K562 (cell line): ENCODE measurements at regions not wholly inside any gene's neighbourhood (a gene's known extent, or its start where the extent isn't known, plus 50 kb on each side); places are given as distances from the start of the nearest gene placed in this dataset.

ENCODE experiments used
- ATAC-seq: fragments of 200-7000 bp; cut with Tn5 transposase; 3 replicates; pipeline ENCODE4 v1.9.1; 2020; ENCODE audit warnings: moderate library complexity
- BruUV-seq: library from RNA; stranded (reverse); fragments of 400-500 nt; replicated peaks from 2 replicates; lab custom pipeline; 2021; lab: Mats Ljungman, UMichigan
- CTCF ChIA-PET: fragments of 300-600 bp; formaldehyde crosslinking; extraction: SDS; loops from one replicate; lab custom pipeline; 2021; ENCODE audit warnings: low intra/inter-chr PET ratio; lab: Yijun Ruan, JAX
- POLR2A ChIA-PET: fragments of 300-600, 350-650 bp; sonication (Branson Sonifier 250); formaldehyde crosslinking; extraction: SDS; loops from one replicate; lab custom pipeline; 2021; ENCODE audit warnings: antibody characterized with exemption, inconsistent platforms; lab: Yijun Ruan, JAX
- DNase-seq, 4 experiments: peaks; one replicate each; pipeline versions ENCODE4 v3.0.0 to v3.0.0-alpha.2; 2011 to 2018; ENCODE audit warnings: low spot score in 3 of 4, mixed read lengths in 3 of 4; ENCODE audit errors: extremely low read depth in 1 of 4
- FAIRE-seq: peaks from 2 replicates; lab custom pipeline; 2011; peaks lifted over from hg19 to GRCh38; lab: Jason Lieb, UNC
- H2AFZ ChIP-seq: 2 replicates; pipeline ENCODE4 v1.6.0; 2011; ENCODE audit warnings: low read depth, low read length, control low read depth, inconsistent platforms
- H3K27ac ChIP-seq: fragments of 200-600 bp; 3 replicates; pipeline ENCODE4 v1.8.0; 2011; ENCODE audit warnings: low read depth, mild to moderate bottlenecking, control low read depth, inconsistent platforms, low read length, moderate library complexity, mixed read lengths; ENCODE audit errors: extremely low read depth
- H3K27me3 ChIP-seq, 2 experiments: fragments of 300-600 bp in 1 of 2; 2 replicates in 1 of 2; 3 replicates in 1 of 2; pipeline versions ENCODE4 v1.6.0 to v1.8.0; 2011; ENCODE audit warnings: inconsistent platforms in 2 of 2, low read length in 2 of 2, mild to moderate bottlenecking in 1 of 2, mixed read lengths in 1 of 2, moderate library complexity in 1 of 2; ENCODE audit not compliant: control insufficient read depth in 2 of 2, insufficient read depth in 2 of 2
- H3K36me3 ChIP-seq: fragments of 300-600 bp; 3 replicates; pipeline ENCODE4 v1.8.0; 2011; ENCODE audit warnings: mild to moderate bottlenecking, low read length, inconsistent platforms; ENCODE audit not compliant: control insufficient read depth, insufficient read depth
- H3K4me1 ChIP-seq, 2 experiments: fragments of 200-600 bp in 1 of 2; replicated peaks in 1 of 2; 2 replicates in 1 of 2; 3 replicates in 1 of 2; pipeline versions ENCODE4 v1.5.1 to v1.8.0; 2011; ENCODE audit warnings: inconsistent platforms in 2 of 2, low read length in 2 of 2, mild to moderate bottlenecking in 1 of 2, mixed read lengths in 1 of 2, moderate library complexity in 1 of 2; ENCODE audit not compliant: control insufficient read depth in 2 of 2, insufficient read depth in 2 of 2
- H3K4me2 ChIP-seq: 2 replicates; pipeline ENCODE4 v1.6.1; 2011; ENCODE audit warnings: low read length, control low read depth, inconsistent platforms, mixed read lengths; ENCODE audit not compliant: insufficient read depth
- H3K4me3 ChIP-seq: fragments of 200-600 bp; sonication (generic), shearing (Covaris generic); 2 replicates; pipeline ENCODE4 v1.5.1; 2016; ENCODE audit warnings: control low read depth, inconsistent platforms
- H3K79me2 ChIP-seq: fragments of 200-600 bp; 3 replicates; pipeline ENCODE4 v1.8.0; 2011; ENCODE audit warnings: low read length, inconsistent platforms; ENCODE audit not compliant: control insufficient read depth, insufficient read depth
- H3K9ac ChIP-seq, 2 experiments: 2 replicates each; pipeline versions ENCODE4 v1.6.0 to v1.6.1; 2011; ENCODE audit warnings: low read depth in 2 of 2, low read length in 2 of 2, control low read depth in 1 of 2, inconsistent platforms in 1 of 2, mild to moderate bottlenecking in 1 of 2, mixed read lengths in 1 of 2; ENCODE audit not compliant: insufficient read depth in 1 of 2
- H3K9me1 ChIP-seq: one replicate; pipeline ENCODE4 v1.6.0; 2011; ENCODE audit warnings: inconsistent platforms, mild to moderate bottlenecking, low read length, moderate library complexity; ENCODE audit not compliant: control insufficient read depth, insufficient read depth
- H3K9me3 ChIP-seq: replicated peaks from 2 replicates; pipeline ENCODE4 v1.5.1; 2011; ENCODE audit warnings: low read depth, low read length, inconsistent platforms; ENCODE audit not compliant: control insufficient read depth, insufficient read depth
- H4K20me1 ChIP-seq: replicated peaks from 2 replicates; pipeline ENCODE4 v1.6.1; 2011; ENCODE audit warnings: low read length, inconsistent platforms, mixed read lengths; ENCODE audit not compliant: control insufficient read depth, insufficient read depth
- CCNT2 ChIP-seq: IDR thresholded peaks from 2 replicates; pipeline ENCODE4 v1.6.1; 2011; ENCODE audit warnings: borderline replicate concordance, low read depth, mild to moderate bottlenecking, moderate library complexity, mixed read lengths, low read length; ENCODE audit not compliant: insufficient read length; ENCODE audit errors: extremely low read depth
- E2F5 ChIP-seq: sonication (generic); formaldehyde crosslinking; IDR thresholded peaks from 2 replicates; pipeline ENCODE4 v1.8.0; 2022; ENCODE audit warnings: mild to moderate bottlenecking, missing genetic modification reagents
- RBM34 ChIP-seq: fragments of 200-400 bp; formaldehyde crosslinking; IDR thresholded peaks from 2 replicates; pipeline ENCODE4 v1.6.1; 2018; ENCODE audit warnings: low read length, borderline replicate concordance; ENCODE audit not compliant: insufficient read depth
- TEAD1 ChIP-seq, 2 experiments: fragments of 450-650 bp in 1 of 2; sonication (generic) in 1 of 2; formaldehyde crosslinking; IDR thresholded peaks; 2 replicates each; pipeline versions ENCODE4 v1.4.0 to v1.8.0; 2020 to 2022; ENCODE audit warnings: mild to moderate bottlenecking in 2 of 2, missing genetic modification reagents in 1 of 2
- ZC3H11A ChIP-seq: IDR thresholded peaks from 2 replicates; pipeline ENCODE4 v1.6.1; 2012; ENCODE audit warnings: low read depth, low read length, improper control_type of control experiment
- in situ Hi-C: fragments of 300-500 bp; cut with MboI; formaldehyde crosslinking; loops from 4 replicates; pipeline ENCODE4 v1.15.0; 2018; ENCODE audit warnings: inconsistent platforms, mixed read lengths
- intact Hi-C: fragments of 100-400 bp; cut with micrococcal nuclease; formaldehyde crosslinking; loops from 2 replicates; pipeline ENCODE4 v1.14.2; 2022
- TF ChIP-seq, protein P1 (sequence below): sonication (generic); formaldehyde crosslinking; IDR thresholded peaks from 2 replicates; pipeline ENCODE4 v1.8.1; 2023; ENCODE audit warnings: mild to moderate bottlenecking, missing genetic modification reagents

- TF ChIP-seq RBM34 (no peak), TEAD1 (CRISPR knock-in tag; IDR thresholded peaks at IDR 0.05) (no peak), E2F5 (no peak), ZC3H11A (no peak)
- TF ChIP-seq, protein P1, sequence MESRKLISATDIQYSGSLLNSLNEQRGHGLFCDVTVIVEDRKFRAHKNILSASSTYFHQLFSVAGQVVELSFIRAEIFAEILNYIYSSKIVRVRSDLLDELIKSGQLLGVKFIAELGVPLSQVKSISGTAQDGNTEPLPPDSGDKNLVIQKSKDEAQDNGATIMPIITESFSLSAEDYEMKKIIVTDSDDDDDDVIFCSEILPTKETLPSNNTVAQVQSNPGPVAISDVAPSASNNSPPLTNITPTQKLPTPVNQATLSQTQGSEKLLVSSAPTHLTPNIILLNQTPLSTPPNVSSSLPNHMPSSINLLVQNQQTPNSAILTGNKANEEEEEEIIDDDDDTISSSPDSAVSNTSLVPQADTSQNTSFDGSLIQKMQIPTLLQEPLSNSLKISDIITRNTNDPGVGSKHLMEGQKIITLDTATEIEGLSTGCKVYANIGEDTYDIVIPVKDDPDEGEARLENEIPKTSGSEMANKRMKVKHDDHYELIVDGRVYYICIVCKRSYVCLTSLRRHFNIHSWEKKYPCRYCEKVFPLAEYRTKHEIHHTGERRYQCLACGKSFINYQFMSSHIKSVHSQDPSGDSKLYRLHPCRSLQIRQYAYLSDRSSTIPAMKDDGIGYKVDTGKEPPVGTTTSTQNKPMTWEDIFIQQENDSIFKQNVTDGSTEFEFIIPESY (CRISPR knock-in tag), result no peak
These were observed 511.3 kb downstream of the DIPK2A start (continued) for GRCh38 chr3:144482876-144483275.

- Histone ChIP-seq H3K9ac (no peak overlapping the region), H3K27ac (no peak overlapping the region), H3K9me1 (no peaks in the 10 kb centered on the region), H3K4me2 (no peak overlapping the region), H3K79me2 (no peaks in the 10 kb centered on the region), H3K4me3 (no peak overlapping the region), H3K9me3 (no peaks in the 10 kb centered on the region), H3K36me3 (no peaks in the 10 kb centered on the region), H3K27me3 (no peaks in the 10 kb centered on the region), H3K4me1 (no peaks in the 10 kb centered on the region), H2AFZ (no peak overlapping the region), H4K20me1 (no peaks in the 10 kb centered on the region)
- FAIRE-seq (no peak), ATAC-seq (no peak), DNase-seq (no peak)
- POLR2A ChIA-PET, result no interaction called here
- in situ Hi-C loops, result no loop called here
- CTCF ChIA-PET, result no interaction called here
- intact Hi-C loops, result no loop called here
- TF ChIP-seq CCNT2, result no peak
- BruUV-seq, result no TSS peak
These were observed 515.4 kb downstream of the DIPK2A start for GRCh38 chr3:144487011-144487410.
